HepG2 (cell line): ENCODE measurements at regions not wholly inside any gene's neighbourhood (a gene's known extent, or its start where the extent isn't known, plus 50 kb on each side); places are given as distances from the start of the nearest gene placed in this dataset.

ENCODE experiments used
- ATAC-seq: fragments of 200-7000 bp; cut with Tn5 transposase; 3 replicates; pipeline ENCODE4 v1.9.1; 2020; ENCODE audit warnings: mild to moderate bottlenecking, moderate library complexity
- BruUV-seq: library from RNA; stranded (reverse); fragments of 400-500 nt; replicated peaks from 2 replicates; lab custom pipeline; 2021; lab: Mats Ljungman, UMichigan
- CTCF ChIA-PET: fragments of 300-600 bp; formaldehyde crosslinking; extraction: SDS; loops from one replicate; lab custom pipeline; 2021; ENCODE audit warnings: low total read pairs, inconsistent platforms, low intra/inter-chr PET ratio; lab: Yijun Ruan, JAX
- POLR2A ChIA-PET: fragments of 350-600 bp; sonication (Branson Sonifier 250); formaldehyde crosslinking; loops from one replicate; lab custom pipeline; 2020; ENCODE audit warnings: antibody characterized with exemption, inconsistent platforms; lab: Yijun Ruan, JAX
- DNase-seq: peaks from one replicate; pipeline ENCODE4 v3.0.0-alpha.2; 2015; ENCODE audit warnings: low spot score
- FAIRE-seq: peaks from 3 replicates; lab custom pipeline; 2011; peaks lifted over from hg19 to GRCh38; lab: Jason Lieb, UNC
- H2AFZ ChIP-seq: one replicate; pipeline ENCODE4 v1.6.1; 2011; ENCODE audit warnings: low read length, inconsistent platforms
- H3K27ac ChIP-seq: fragments of 300-600 bp; 3 replicates; pipeline ENCODE4 v1.8.0; 2011; ENCODE audit warnings: mixed run types, mild to moderate bottlenecking, mixed read lengths, low read length, inconsistent platforms; ENCODE audit not compliant: insufficient read depth; ENCODE audit errors: extremely low read length
- H3K27me3 ChIP-seq, 2 experiments: fragments of 200-600 bp in 1 of 2; 2 replicates in 1 of 2; 3 replicates in 1 of 2; pipeline versions ENCODE4 v1.6.0 to v1.8.0; 2011; ENCODE audit warnings: low read length in 2 of 2, mild to moderate bottlenecking in 2 of 2, moderate library complexity in 2 of 2, inconsistent platforms in 1 of 2; ENCODE audit not compliant: insufficient read depth in 2 of 2, control insufficient read depth in 1 of 2
- H3K36me3 ChIP-seq, 2 experiments: fragments of 200-600 bp in 1 of 2; replicated peaks in 1 of 2; 2 replicates in 1 of 2; 3 replicates in 1 of 2; pipeline versions ENCODE4 v1.5.1 to v1.8.0; 2011; ENCODE audit warnings: low read length in 2 of 2, inconsistent platforms in 1 of 2; ENCODE audit not compliant: insufficient read depth in 2 of 2, control insufficient read depth in 1 of 2
- H3K4me1 ChIP-seq: 2 replicates; pipeline ENCODE4 v1.5.1; 2012; ENCODE audit warnings: low read length, inconsistent platforms; ENCODE audit not compliant: insufficient read depth
- H3K4me2 ChIP-seq: 2 replicates; pipeline ENCODE4 v1.6.0; 2011; ENCODE audit warnings: low read depth, low read length, inconsistent platforms
- H3K4me3 ChIP-seq, 3 experiments: fragments of 200-600 bp in 1 of 3; sonication (generic), shearing (Covaris generic) in 1 of 3; replicated peaks in 1 of 3; 2 replicates each; pipeline ENCODE4 v1.5.1; 2011 to 2016; ENCODE audit warnings: low read length in 3 of 3, inconsistent platforms in 2 of 3, low read depth in 2 of 3, mild to moderate bottlenecking in 2 of 3, control low read depth in 1 of 3, mixed read lengths in 1 of 3; ENCODE audit not compliant: insufficient read depth in 1 of 3
- H3K79me2 ChIP-seq: one replicate; pipeline ENCODE4 v1.6.1; 2011; ENCODE audit warnings: low read length, inconsistent platforms; ENCODE audit not compliant: insufficient read depth
- H3K9ac ChIP-seq: 2 replicates; pipeline ENCODE4 v1.6.0; 2011; ENCODE audit warnings: mild to moderate bottlenecking, low read depth, low read length, inconsistent platforms; ENCODE audit not compliant: insufficient read depth
- H3K9me3 ChIP-seq: 2 replicates; pipeline ENCODE4 v1.5.1; 2012; ENCODE audit warnings: mild to moderate bottlenecking, low read length
- H4K20me1 ChIP-seq: 2 replicates; pipeline ENCODE4 v1.6.0; 2011; ENCODE audit warnings: inconsistent platforms, mild to moderate bottlenecking, low read length, moderate library complexity; ENCODE audit not compliant: insufficient read depth
- BCL6 ChIP-seq: IDR thresholded peaks from 2 replicates; pipeline ENCODE4 v1.6.1; 2016; ENCODE audit warnings: missing genetic modification reagents, missing compliant biosample characterization
- DPF2 ChIP-seq: sonication (generic); formaldehyde crosslinking; IDR thresholded peaks from 2 replicates; pipeline ENCODE4 v1.4.0; 2020; ENCODE audit warnings: mild to moderate bottlenecking, low read depth, missing genetic modification reagents, borderline replicate concordance
- IKZF5 ChIP-seq: IDR thresholded peaks from 2 replicates; pipeline ENCODE4 v1.6.1; 2018; ENCODE audit warnings: missing genetic modification reagents, mild to moderate bottlenecking, missing compliant biosample characterization
- ISX ChIP-seq: sonication (generic); formaldehyde crosslinking; conservative IDR thresholded peaks from 2 replicates; pipeline ENCODE4 v1.5.0; 2020; ENCODE audit warnings: missing genetic modification reagents
- KLF16 ChIP-seq, 2 experiments: sonication (generic) in 1 of 2; formaldehyde crosslinking in 1 of 2; IDR thresholded peaks; 2 replicates each; pipeline versions ENCODE4 v1.6.1 to v1.8.0; 2016 to 2023; ENCODE audit warnings: missing genetic modification reagents in 2 of 2, missing compliant biosample characterization in 1 of 2
- MED13 ChIP-seq: sonication (generic); formaldehyde crosslinking; IDR thresholded peaks from 2 replicates; pipeline ENCODE4 v1.5.0; 2020; ENCODE audit warnings: missing genetic modification reagents
- NR0B2 ChIP-seq: sonication (generic); formaldehyde crosslinking; IDR thresholded peaks from 2 replicates; pipeline ENCODE4 v1.4.0; 2020; ENCODE audit warnings: mild to moderate bottlenecking, missing genetic modification reagents
- NR3C1 ChIP-seq: sonication (generic); formaldehyde crosslinking; IDR thresholded peaks from 2 replicates; pipeline ENCODE4 v1.4.0; 2020; ENCODE audit warnings: missing genetic modification reagents
- PBX2 ChIP-seq: IDR thresholded peaks from 2 replicates; pipeline ENCODE4 v1.6.1; 2016; ENCODE audit warnings: control low read depth
- POGK ChIP-seq: sonication (generic); formaldehyde crosslinking; conservative IDR thresholded peaks from 2 replicates; pipeline ENCODE4 v1.8.0; 2022; ENCODE audit warnings: mild to moderate bottlenecking, moderate library complexity, missing genetic modification reagents
- POLR2G ChIP-seq: fragments of 200-400 bp; formaldehyde crosslinking; IDR thresholded peaks from 2 replicates; pipeline ENCODE4 v1.6.1; 2018; ENCODE audit warnings: mild to moderate bottlenecking, low read depth, low read length, moderate library complexity
- STAG1 ChIP-seq: sonication (generic); formaldehyde crosslinking; IDR thresholded peaks from 2 replicates; pipeline ENCODE4 v1.4.0; 2020; ENCODE audit warnings: missing genetic modification reagents
- ZBTB37 ChIP-seq: sonication (generic); formaldehyde crosslinking; IDR thresholded peaks from 2 replicates; pipeline ENCODE4 v1.4.0; 2020; ENCODE audit warnings: mild to moderate bottlenecking, missing genetic modification reagents
- ZNF3 ChIP-seq: IDR thresholded peaks from 2 replicates; pipeline ENCODE4 v1.7.0; 2017; ENCODE audit warnings: inconsistent platforms
- ZNF331 ChIP-seq: sonication (generic); formaldehyde crosslinking; IDR thresholded peaks from 2 replicates; pipeline ENCODE4 v1.4.0; 2020; ENCODE audit warnings: missing genetic modification reagents
- ZNF562 ChIP-seq: sonication (generic); formaldehyde crosslinking; IDR thresholded peaks from 2 replicates; pipeline ENCODE4 v1.8.0; 2022; ENCODE audit warnings: missing genetic modification reagents, borderline replicate concordance
- ZNF766 ChIP-seq: sonication (generic); formaldehyde crosslinking; IDR thresholded peaks from 2 replicates; pipeline ENCODE4 v1.5.0; 2020; ENCODE audit warnings: missing genetic modification reagents, borderline replicate concordance
- ZSCAN20 ChIP-seq: sonication (generic); formaldehyde crosslinking; IDR thresholded peaks from 2 replicates; pipeline ENCODE4 v1.4.0; 2020; ENCODE audit warnings: missing genetic modification reagents, mild to moderate bottlenecking, borderline replicate concordance
- WGBS: methylation state at CpG from one replicate; pipeline ENCODE4 v1.1.6; 2017; ENCODE audit warnings: low lambda C conversion rate; 5-methylcytosine and 5-hydroxymethylcytosine counted together
- in situ Hi-C: cut with HindIII; loops from 2 replicates; pipeline ENCODE4 v1.10.0; 2017; ENCODE audit warnings: low pct_unique_long_range_greater_than_20kb; ENCODE audit not compliant: extremely low pct_ligation_motif_present
- intact Hi-C: fragments of 100-400 bp; cut with micrococcal nuclease; formaldehyde crosslinking; loops from one replicate; pipeline ENCODE4 v1.10.0; 2022; ENCODE audit not compliant: unreplicated experiment

GRCh38 chr1:244255426-244255965, 196.2 kb downstream of the ADSS2 start (continued):
- TF ChIP-seq ZSCAN20 (no peak), ZNF3 (CRISPR knock-in tag) (no peak), NR3C1 (no peak), NR0B2 (no peak), STAG1 (CRISPR knock-in tag) (no peak), IKZF5 (CRISPR knock-in tag) (no peak)

GRCh38 chr1:244256086-244256676, 195.5 kb downstream of the ADSS2 start:
- intact Hi-C loops (no loop called here), in situ Hi-C loops (no loop called here)
- no TSS peak for BruUV-seq
- H3K4me1 ChIP-seq: no peaks in the 10 kb centered on the region
- TF ChIP-seq KLF16 (CRISPR knock-in tag; IDR thresholded peaks at IDR 0.05) (no peak), MED13 (CRISPR knock-in tag) (no peak), ISX (CRISPR knock-in tag) (no peak), POGK (CRISPR knock-in tag) (no peak), POLR2G (no peak), ZBTB37 (no peak), ZNF562 (no peak), PBX2 (CRISPR knock-in tag) (no peak), ZNF766 (no peak), DPF2 (CRISPR knock-in tag) (no peak), BCL6 (CRISPR knock-in tag) (no peak), ZNF331 (CRISPR knock-in tag) (no peak)
- no peak overlapping the region for H3K9ac ChIP-seq
- H3K4me2 ChIP-seq: no peak overlapping the region
- peaks cover 1 to 5% of the 10 kb centered on the region in 2 experiments; a peak in 1 of 5 replicates for H3K27me3 ChIP-seq
- ChIA-PET CTCF (no interaction called here), POLR2A (no interaction called here)
- H3K27ac ChIP-seq: no peak overlapping the region
- no peak for DNase-seq
- H4K20me1 ChIP-seq: no peaks in the 10 kb centered on the region
- no peak overlapping the region for H2AFZ ChIP-seq
- FAIRE-seq: no peak
- ATAC-seq: no peak
- H3K4me3 ChIP-seq: no peak overlapping the region
- H3K79me2 ChIP-seq: no peaks in the 10 kb centered on the region
- 61% methylated on average over 13 of the region's 13 CpGs for WGBS
- H3K9me3 ChIP-seq: no peaks in the 10 kb centered on the region
- no peaks in the 10 kb centered on the region for H3K36me3 ChIP-seq
